HepG2 (cell line): ENCODE measurements at regions not wholly inside any gene's neighbourhood (a gene's known extent, or its start where the extent isn't known, plus 50 kb on each side); places are given as distances from the start of the nearest gene placed in this dataset.

Source experiments
- MXI1 ChIP-seq: IDR thresholded peaks from 3 replicates; pipeline ENCODE4 v1.6.1; 2012; ENCODE audit warnings: low read depth, low read length, inconsistent platforms, borderline replicate concordance
- NFE2L2 ChIP-seq: fragments of 150-350 bp; IDR thresholded peaks from 2 replicates; pipeline ENCODE4 v1.6.1; 2014; ENCODE audit warnings: low read length
- RAD21 ChIP-seq: fragments of 450-650 bp; formaldehyde crosslinking; IDR thresholded peaks from 2 replicates; pipeline ENCODE4 v1.5.0; 2020; ENCODE audit warnings: mild to moderate bottlenecking
- REST ChIP-seq, 2 experiments: IDR thresholded peaks; 2 replicates each; pipeline ENCODE4 v1.6.1; 2011 to 2012; ENCODE audit warnings: low read length in 2 of 2, borderline replicate concordance in 1 of 2, low read depth in 1 of 2, mild to moderate bottlenecking in 1 of 2, moderate library complexity in 1 of 2

GRCh38 chr15:26146202-26146601, 283.1 kb upstream of the ATP10A start:
- TF ChIP-seq REST (IDR thresholded peaks at IDR 0.05; ENCODE audit: borderline replicate concordance in 1 of 2, low read depth in 1 of 2, low read length in 2 of 2) (no peak), NFE2L2 (no peak), RAD21 (CRISPR knock-in tag) (no peak), MXI1 (no peak)
